GM19240 (cell line): ENCODE measurements at regions not wholly inside any gene's neighbourhood (a gene's known extent, or its start where the extent isn't known, plus 50 kb on each side); places are given as distances from the start of the nearest gene placed in this dataset.

Experiments used
- DNase-seq: peaks from one replicate; pipeline ENCODE4 v3.0.0; 2011; ENCODE audit warnings: low spot score; ENCODE audit not compliant: insufficient read length

DNA sequence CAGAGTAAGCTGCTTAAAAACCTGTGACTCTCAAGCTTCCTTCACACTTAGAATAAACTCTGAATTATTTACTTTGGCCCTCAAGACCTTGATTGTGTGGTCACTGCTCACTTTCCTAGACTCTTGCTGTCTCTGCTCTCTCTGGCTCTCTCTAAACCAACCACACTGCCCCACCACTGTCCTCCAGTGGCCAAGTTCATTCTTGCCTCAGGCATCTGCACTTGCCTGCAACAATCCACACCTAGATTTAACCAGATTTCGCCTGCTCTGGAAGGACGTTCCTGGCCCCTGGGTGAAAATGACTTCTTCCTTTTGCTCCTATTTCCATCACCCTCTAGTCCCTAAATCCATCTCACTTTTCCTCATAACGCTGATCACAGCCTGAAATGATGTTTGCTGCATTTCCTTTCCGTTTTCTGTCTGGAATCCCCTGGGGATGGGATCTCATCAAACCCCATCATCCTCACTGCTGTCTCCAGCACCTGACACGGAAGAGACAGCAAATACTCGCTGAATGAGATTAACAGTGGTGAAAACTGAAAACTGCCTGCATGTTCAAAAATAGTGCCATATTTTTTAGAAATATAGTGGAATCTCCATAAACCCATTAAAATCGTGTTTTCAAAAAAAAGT lies 232.6 kb downstream of the UQCRFS1 start:
- no peak for DNase-seq

DNA sequence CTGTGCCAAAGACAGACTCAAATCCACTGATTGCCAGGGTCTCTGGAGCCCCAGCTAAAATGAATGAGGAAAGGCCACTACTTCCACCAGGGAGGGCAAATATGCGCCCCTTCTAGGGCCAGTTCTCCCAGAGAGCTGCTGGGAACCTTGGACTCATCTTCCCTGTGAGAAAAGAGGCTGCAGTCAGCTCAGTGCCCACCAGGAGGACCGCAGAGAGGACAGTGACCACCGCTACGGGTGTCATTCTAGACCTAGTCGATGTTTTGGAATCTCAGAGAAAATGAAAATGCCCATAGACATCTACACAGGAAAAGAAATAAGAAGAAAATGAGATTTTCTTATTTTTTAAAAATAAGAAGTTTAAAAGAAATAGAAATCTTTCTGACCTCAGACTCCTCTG lies 235.1 kb downstream of the UQCRFS1 start:
- no peak for DNase-seq

DNA sequence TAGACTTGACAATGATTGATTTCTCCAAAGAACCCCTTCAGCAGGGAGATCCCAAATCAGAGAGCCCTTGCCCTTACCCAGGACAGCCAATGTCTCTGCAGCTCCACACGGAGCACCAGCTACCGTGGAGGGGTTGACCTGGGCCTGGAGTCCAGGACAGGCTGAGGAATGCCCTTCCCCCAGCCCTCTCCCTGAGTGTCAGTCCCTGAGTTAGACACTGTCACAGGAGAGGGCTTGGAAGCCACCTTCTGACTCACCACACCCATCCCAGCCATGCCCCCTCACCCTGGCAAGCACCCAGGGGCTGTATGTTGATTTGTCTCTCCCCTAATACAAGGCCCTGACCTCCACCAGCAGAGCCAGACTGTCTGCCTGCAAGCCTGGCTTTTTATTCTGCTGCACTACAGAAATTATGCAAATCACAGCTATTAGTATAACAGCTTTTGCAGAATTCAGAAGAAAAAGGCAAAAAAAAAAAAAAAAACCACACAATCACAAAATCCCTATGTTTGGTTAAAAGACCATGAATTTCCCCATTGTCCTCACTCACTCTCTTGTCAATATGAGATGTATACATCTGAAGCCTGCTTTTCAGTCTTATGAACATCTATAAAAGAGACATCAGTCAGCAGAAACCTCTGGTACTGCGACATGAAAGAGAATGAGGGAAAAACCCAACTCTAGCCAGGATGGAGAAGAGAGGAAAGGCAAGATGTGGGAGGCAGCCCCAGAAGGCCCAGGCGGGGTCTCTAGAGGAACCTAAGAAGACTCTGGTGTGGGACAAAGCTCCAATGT lies 240.7 kb downstream of the UQCRFS1 start:
- no peak for DNase-seq

DNA sequence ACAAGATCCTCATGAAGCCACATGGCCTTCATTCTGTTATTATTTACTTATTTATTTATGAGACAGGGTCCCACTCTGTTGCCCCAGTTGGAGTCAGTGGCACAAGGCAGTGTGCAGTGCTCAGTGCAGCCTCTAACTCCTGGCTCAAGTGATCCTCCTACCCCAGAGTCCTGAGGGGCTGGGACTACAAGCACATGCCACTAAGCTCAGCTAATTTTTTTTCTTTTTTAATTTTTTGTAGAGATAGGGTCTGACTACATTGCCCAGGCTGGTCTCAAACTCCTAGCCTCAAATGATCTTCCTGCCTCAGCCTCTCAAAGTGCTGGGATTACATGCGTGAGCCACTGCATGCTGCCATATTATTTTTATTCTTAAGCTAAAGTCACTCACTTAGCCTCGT lies 241.4 kb downstream of the UQCRFS1 start:
- no peak for DNase-seq

DNA sequence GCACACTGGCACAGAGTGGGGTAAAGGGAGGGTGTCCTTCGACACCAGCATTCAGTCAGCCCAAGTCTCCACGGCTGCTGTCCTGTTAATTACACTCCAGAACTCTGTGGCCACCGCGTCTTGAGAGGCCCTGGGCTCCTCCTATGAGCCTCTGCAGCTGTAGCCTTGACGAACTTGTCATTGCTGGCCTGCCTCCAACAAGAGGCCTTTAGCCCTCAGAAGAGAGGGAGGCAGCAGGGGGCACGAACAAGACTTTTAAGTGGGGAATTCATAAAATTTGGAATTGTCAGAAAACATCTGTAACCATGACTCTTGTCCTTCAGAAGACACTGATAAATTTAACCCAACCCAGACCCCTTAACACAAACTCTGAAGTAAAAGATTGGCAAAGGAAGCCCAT lies 241.9 kb downstream of the UQCRFS1 start:
- no peak for DNase-seq

DNA sequence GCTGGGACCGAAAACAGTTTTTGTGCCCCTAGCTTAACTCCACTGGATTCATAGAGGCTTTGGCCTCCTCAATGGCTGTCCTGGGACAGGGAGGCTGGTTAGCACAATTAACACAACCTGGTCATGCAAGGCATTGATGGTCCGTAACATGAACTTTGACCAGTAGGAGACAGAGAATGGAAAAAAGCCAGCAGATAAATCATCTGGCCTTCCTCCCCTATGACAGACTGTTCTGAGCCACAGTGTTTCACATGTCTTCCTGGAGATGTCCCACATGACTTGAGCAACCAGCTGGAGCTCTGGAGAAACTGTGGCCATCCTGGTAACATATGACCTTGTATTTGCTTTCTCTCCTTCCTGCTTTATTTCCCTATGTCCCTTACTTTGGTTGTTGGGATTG lies 244.2 kb downstream of the UQCRFS1 start:
- no peak for DNase-seq

DNA sequence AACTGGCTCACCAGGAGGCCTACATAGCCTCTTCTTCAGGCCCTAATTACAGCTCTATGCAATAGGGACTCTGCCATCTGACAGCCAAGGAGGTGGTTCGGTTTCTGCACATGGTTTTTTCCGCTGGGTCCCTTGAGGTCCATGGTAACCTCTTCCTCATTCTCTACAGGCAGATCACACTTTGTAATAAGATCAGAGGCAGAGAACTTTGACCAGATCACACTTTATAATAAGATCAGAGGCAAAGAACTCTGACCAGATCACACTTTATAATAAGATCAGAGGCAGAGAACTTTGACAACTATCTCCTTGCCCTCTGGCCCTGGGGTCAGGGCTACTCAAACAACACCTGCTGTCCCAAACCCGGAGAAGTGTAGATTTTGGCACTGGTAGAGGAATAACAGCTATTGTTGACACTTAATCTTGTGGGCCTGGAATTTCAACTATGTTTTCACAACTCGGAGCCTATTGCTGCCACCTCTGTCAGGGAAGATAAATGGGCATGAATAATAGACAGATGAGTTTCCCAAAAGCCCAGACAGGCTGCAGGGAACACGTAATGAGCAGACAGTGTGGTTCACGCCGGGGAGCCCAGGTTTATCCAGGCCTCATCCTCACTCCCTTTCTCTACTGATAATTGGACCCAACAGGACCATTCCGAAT lies 246.1 kb downstream of the UQCRFS1 start:
- DNase-seq: no peak

DNA sequence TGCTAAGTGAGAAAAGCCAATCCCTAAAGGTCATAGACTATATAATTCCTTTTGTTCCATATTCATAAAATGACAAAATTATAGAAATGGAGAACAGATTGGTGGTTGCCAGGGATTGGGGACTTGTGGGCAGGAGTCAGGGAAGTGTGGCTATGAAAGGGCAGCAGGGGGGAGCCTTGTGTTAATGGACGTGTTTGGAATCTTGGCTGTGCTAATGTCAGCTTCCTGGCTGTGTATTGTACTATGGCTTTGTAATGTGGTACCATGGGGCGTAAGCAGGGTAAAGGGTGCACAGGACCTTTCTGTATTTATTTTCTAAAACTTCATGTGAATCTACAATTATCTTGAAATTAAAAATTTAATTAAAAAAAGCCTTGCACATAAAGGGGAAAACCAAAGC lies 248.5 kb downstream of the UQCRFS1 start:
- DNase-seq: no peak

DNA sequence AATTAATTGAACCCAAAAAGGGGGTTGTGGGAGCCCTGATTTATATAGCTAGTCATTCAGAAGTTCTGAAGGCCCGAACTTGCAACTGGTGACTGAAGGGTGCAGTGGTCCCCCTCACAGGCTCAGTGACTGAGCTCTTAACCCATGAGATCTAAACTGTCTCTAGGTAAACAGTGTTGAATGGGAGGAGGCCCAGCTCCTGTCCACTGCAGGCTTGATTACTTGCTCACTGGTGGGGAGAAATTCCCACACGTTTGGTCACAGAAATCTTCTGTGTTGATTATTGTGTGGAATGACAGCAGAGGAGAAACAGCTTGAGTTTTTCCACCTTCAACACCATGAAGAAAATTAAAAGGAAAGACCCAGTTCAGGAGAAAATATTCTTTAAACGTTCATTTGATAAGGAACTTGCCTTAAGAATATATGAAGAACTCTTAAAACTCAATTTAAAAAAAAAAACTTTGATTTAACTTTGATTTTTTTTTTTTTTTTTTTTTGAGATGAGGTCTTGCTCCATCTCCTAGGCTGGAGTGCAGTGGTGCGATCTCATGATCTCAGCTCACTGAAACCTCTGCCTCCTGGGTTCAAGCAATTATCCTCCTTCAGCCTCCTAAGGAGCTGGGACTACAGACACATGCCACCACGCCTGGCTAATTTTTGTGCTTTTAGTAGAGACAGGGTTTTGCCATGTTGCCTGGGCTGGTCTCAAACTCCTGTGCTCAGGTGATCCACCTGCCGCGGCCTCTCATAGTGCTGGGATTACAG lies 249.3 kb downstream of the UQCRFS1 start:
- no peak for DNase-seq

DNA sequence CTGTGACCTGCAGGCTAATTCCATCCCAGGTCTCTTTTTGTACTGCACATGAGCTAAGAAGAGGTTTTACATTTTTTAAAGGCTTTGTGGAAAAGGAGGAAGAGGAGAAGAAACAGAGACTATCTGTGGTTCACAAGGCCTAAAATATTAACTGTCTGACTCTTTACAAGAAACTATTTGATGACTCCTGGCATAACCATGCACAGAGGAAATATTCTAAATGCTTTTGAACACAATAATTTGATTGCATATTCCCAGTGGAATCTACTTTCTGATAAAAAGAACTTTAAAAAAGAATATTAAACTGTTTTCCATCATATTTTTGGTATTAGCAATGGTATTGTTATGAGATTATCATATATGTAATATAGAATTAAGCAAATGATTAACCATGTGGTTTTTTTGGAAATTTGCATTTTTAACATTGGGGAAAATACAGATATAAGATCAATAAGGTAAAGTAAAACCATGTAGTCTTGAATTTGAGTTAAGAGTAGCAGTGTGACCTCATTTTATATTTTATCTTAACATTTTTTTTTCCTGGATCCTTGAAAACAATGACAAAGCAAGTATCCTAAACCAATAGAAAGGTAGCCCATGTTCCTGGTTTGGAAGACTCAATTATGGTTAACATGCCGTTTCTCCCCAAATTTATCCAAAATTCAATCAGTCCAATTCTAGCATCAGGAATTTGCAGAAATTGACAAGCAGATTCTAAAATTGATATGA lies 251.0 kb downstream of the UQCRFS1 start:
- DNase-seq: no peak

DNA sequence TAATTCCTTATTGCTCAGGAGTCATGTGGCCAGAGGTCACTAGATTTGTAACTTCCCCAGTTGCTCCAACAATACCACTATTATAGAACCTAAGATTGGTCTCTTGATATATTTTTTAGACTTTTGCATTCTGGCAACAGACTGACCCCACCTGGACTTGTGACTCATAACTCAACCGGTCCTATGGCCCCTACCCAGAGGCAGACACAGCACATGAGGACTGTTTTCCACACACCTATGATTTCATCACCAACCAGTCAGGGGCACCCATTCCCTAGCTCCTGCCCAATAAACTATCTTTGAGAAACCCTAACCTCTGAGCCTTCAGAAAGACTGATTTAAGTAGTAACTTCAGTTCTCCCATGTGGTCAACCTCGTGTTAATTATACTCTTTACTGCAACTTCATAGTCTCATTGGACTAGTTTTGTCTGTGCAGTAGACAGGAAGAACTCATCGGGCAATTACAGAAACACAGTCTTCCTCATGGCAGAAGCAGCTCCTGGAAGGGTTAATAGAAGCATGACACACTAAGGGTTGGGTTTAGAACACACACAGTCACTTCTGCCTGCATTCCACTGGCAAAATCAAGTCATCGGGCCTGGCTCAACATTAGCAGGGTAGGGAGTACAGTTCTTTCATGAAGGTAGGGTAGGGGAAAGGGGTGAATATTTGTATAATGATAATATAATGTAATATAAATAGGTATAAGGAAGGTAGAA lies 251.8 kb downstream of the UQCRFS1 start:
- DNase-seq: no peak

DNA sequence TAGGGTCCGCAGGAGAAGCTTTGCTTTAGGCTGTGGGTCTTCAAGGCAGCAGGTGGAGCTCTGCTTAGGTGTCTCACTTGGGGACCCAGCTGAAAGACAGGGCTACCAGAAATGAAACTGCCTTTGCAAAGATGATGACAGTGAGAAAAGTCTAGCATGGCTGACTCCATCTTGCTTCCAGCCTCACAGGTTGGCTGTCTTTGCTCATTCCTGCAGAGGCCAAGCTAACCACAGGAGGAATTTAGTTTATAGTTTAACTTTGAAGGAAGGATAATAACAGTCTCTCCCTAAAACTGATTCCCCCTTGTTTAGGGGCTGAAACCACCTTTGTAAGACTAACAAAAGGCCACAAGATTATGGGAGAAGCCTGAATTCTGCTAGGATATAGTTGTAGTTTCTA lies 252.4 kb downstream of the UQCRFS1 start:
- no peak for DNase-seq

DNA sequence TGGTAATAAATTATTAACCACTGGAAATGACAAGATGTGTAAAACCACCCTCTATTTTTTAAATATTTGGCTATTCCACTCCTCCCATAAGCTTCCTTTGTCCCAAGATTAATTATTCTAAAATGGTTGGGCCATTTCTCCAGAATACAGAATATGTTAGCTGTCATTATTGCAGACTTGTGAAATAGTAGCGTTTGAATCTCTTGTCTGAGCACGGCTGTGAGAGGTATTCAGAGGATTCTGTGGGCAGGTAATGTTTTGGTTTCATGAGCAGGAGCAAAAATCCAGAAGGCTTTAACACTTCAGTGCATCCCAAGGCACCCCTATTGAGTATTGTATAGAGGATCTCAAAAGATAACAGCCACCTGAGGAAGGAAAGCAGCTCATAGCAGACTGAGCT lies 256.0 kb downstream of the UQCRFS1 start:
- no peak for DNase-seq

DNA sequence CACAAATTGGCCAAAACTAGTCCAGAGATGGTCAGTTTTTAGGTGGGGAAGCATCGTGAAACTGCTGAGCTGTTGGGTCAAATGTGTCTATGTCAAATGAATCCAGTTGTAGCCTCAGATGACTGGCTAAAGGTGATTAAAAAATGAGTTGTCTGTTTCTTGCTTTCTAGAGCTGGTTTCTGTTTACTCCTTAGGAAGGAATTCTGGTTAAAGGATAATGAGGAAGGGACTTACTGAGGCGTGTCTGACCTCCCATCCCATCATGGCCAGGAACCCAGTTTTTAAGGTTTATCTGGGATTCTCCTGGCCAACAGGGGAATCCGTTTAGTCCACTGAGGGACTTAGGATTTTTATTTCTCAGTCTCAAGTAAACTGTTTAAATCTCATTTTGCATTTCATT lies 256.5 kb downstream of the UQCRFS1 start:
- no peak for DNase-seq

DNA sequence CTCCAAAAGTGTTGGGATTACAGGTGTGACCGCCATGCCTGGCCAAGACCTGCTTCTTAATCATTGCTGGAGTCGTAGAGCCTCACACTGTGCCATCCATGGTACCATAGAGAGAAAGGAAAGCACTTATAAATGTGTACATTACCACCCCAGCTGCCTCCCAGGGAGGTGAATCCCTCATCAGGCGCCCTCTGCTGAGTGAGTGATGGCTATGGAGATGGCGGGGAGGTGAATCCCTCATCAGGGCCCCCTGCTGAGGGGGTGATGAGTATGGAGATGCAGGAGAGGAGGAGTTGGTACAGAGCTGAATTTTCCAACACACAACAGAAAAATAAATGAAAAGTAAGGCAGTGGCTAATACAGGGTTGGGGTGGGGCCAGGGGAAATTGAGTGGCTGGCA lies 263.4 kb downstream of the UQCRFS1 start:
- DNase-seq: no peak

DNA sequence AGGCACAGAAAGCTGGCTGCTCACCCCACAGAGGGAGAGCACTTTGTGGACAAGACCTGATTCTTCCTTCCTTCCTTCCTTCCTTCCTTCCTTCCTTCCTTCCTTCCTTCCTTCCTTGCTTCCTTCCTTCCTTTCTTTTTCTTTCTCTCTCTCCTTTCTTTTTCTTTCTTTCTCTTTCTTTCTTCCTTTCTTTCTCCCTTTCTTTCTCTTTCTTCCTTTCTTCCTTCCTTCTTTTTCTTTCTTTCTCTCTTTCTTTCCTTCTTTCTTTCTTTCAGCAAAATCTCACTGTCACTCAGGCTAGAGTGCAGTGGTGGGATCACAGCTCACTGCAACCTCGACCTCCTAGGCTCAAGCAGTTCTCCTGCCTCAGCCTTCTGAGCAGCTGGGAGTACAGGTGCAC lies 263.9 kb downstream of the UQCRFS1 start:
- no peak for DNase-seq

DNA sequence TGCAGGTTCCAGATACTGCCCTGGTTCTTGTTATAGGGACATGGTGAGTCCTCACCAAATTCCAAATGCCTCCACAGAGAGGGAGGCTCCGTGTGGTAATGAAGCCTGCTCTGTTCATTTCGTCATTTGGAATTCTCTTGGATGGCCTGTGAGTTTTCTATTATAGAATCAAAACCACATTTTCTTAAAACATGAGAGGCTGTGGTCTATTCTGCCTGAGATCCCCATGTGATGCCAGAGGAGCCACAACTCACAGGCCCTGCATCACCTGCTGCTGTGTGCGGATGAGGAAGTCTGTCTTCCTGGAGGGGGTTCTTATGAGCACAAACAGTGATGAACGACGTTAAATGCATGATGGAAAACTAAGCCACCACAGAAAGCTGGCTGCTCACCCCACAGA lies 264.4 kb downstream of the UQCRFS1 start:
- DNase-seq: no peak

DNA sequence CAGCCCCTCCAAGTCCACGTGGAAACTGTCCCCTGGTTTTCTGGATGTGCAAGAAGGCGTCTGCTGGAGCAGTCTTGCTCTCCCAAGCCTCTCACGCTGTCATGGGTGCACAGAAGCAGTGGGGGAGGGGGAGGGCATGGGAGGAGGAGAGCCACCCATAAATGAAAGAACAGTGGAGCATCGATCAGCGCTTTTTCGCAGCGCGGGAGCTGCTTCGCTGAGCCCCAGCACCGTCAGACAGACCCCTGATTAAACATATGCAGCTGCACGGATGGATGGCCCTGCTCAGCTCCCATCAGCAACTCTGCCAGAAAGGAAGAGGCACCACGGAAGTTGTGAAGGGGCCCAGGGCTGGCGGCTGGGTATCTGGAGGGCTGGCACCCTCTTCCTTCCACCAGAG lies 264.9 kb downstream of the UQCRFS1 start:
- DNase-seq: no peak

DNA sequence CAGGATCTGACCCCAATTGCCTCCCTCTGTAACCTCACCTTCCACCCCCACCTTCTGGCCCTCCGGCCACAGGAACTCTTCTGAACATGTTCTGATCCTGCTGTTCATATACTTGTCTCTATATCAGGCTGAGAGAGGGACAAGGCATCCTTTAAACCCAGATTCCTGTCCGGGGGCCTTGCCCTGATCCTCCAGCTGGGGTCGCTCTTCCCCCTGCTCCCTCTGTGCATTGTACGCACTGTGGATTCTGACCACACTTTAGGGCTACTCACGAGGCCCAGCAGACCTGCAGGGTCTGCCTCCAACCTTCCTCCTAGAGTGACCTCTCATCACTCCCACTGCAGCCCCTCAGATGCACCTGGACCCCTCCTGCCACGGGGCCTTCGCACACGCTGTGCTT lies 269.3 kb downstream of the UQCRFS1 start:
- no peak for DNase-seq

DNA sequence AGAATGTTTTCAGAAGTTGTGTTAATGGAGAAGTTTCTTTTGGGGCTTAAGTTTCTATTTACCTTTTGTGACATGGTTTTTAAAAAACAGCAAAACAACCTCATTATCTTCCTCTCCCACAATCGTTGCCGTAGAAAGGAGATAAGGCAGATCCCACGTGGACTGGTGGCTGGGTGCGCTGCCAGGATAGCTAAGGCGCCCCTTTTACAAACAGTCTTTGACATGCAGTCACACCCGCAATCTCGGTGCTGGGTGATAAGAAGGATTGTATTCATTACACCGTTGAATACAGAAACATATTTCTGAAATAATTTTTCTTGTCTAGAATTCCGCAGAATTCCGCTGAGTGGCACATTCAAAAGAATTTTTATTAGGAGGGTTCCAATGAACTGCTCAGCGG lies 271.1 kb downstream of the UQCRFS1 start:
- DNase-seq: no peak
